Endothelial cell of umbilical vein (primary cell): ENCODE measurements at regions not wholly inside any gene's neighbourhood (a gene's known extent, or its start where the extent isn't known, plus 50 kb on each side); places are given as distances from the start of the nearest gene placed in this dataset.

Source experiments
- BruUV-seq: library from RNA; stranded (reverse); fragments of 400-500 nt; replicated peaks from 2 replicates; lab custom pipeline; 2021; lab: Mats Ljungman, UMichigan
- CTCF ChIA-PET: fragments of 300-600, 350-600 bp; sonication (Branson Sonifier 250); formaldehyde crosslinking; loops from one replicate; lab custom pipeline; 2021; ENCODE audit warnings: antibody characterized with exemption, inconsistent platforms; lab: Charles Lee
- POLR2A ChIA-PET: fragments of 300-600, 350-600 bp; sonication (Branson Sonifier 250); formaldehyde crosslinking; loops from one replicate; lab custom pipeline; 2021; ENCODE audit warnings: antibody characterized with exemption, inconsistent platforms; lab: Charles Lee
- DNase-seq: peaks from one replicate; pipeline ENCODE4 v3.0.0-alpha.2; 2011; ENCODE audit warnings: low read depth, low spot score
- FAIRE-seq: peaks from 2 replicates; lab custom pipeline; 2011; peaks lifted over from hg19 to GRCh38; lab: Jason Lieb, UNC
- H2AFZ ChIP-seq: 2 replicates; pipeline ENCODE4 v1.6.0; 2012; ENCODE audit warnings: low read depth, low read length, control low read depth, inconsistent platforms
- H3K27ac ChIP-seq: 2 replicates; pipeline ENCODE4 v1.5.1; 2011; ENCODE audit warnings: low read depth, mild to moderate bottlenecking, control low read depth, low read length, moderate library complexity; ENCODE audit not compliant: insufficient read depth
- H3K27me3 ChIP-seq, 2 experiments: 2 replicates each; pipeline versions ENCODE4 v1.6.0 to v1.6.1; 2011; ENCODE audit warnings: low read length in 2 of 2, mixed read lengths in 1 of 2; ENCODE audit not compliant: control insufficient read depth in 2 of 2, insufficient read depth in 2 of 2
- H3K36me3 ChIP-seq, 2 experiments: 2 replicates in 1 of 2; 3 replicates in 1 of 2; pipeline ENCODE4 v1.5.1; 2011; ENCODE audit warnings: low read length in 2 of 2, mild to moderate bottlenecking in 1 of 2, moderate library complexity in 1 of 2; ENCODE audit not compliant: control insufficient read depth in 2 of 2, insufficient read depth in 2 of 2; ENCODE audit errors: extremely low read depth in 1 of 2
- H3K4me1 ChIP-seq: 3 replicates; pipeline ENCODE4 v1.5.1; 2011; ENCODE audit warnings: mild to moderate bottlenecking, low read length; ENCODE audit not compliant: control insufficient read depth, insufficient read depth; ENCODE audit errors: extremely low read depth
- H3K4me2 ChIP-seq: 2 replicates; pipeline ENCODE4 v1.6.1; 2011; ENCODE audit warnings: low read length, control low read depth, mixed read lengths; ENCODE audit not compliant: insufficient read depth
- H3K4me3 ChIP-seq, 3 experiments: fragments of 200-600 bp in 1 of 3; sonication (generic), shearing (Covaris generic) in 1 of 3; replicated peaks in 1 of 3; 2 replicates each; pipeline ENCODE4 v1.5.1; 2011 to 2016; ENCODE audit warnings: control low read depth in 3 of 3, low read length in 3 of 3, mild to moderate bottlenecking in 2 of 3, inconsistent platforms in 1 of 3, low read depth in 1 of 3, moderate library complexity in 1 of 3; ENCODE audit not compliant: insufficient read depth in 1 of 3
- H3K79me2 ChIP-seq: 2 replicates; pipeline ENCODE4 v1.6.0; 2012; ENCODE audit warnings: low read length, inconsistent platforms; ENCODE audit not compliant: control insufficient read depth, insufficient read depth
- H3K9ac ChIP-seq: replicated peaks from 2 replicates; pipeline ENCODE3; 2011; ENCODE audit warnings: low read length, control low read depth; ENCODE audit not compliant: insufficient read depth; ENCODE audit errors: extremely low read depth
- H3K9me1 ChIP-seq: replicated peaks from 3 replicates; pipeline ENCODE4 v1.6.0; 2011; ENCODE audit warnings: mild to moderate bottlenecking, low read length; ENCODE audit not compliant: control insufficient read depth, insufficient read depth; ENCODE audit errors: extremely low read depth
- H3K9me3 ChIP-seq: replicated peaks from 2 replicates; pipeline ENCODE4 v1.5.1; 2012; ENCODE audit warnings: low read length, inconsistent platforms; ENCODE audit not compliant: control insufficient read depth, insufficient read depth
- H4K20me1 ChIP-seq: replicated peaks from 2 replicates; pipeline ENCODE3; 2011; ENCODE audit warnings: mild to moderate bottlenecking, low read length; ENCODE audit not compliant: control insufficient read depth, insufficient read depth; ENCODE audit errors: extremely low read depth
- CTCF ChIP-seq, 2 donors: IDR thresholded peaks; 1 replicate in 1 of 2; 2 replicates in 1 of 2; pipeline ENCODE4 v1.5.1; 2011; ENCODE audit warnings: low read length in 2 of 2, mild to moderate bottlenecking in 2 of 2, moderate library complexity in 2 of 2, control low read depth in 1 of 2, inconsistent platforms in 1 of 2, low read depth in 1 of 2; ENCODE audit not compliant: insufficient read depth in 1 of 2; ENCODE audit errors: extremely low read depth in 1 of 2
- EZH2 ChIP-seq: IDR thresholded peaks from 2 replicates; pipeline ENCODE4 v1.6.1; 2012; ENCODE audit warnings: borderline replicate concordance, low read depth, mild to moderate bottlenecking, moderate library complexity, low read length, inconsistent platforms; ENCODE audit not compliant: severe bottlenecking
- FOS ChIP-seq: IDR thresholded peaks from 2 replicates; pipeline ENCODE4 v1.6.1; 2011; ENCODE audit warnings: mild to moderate bottlenecking, low read length, moderate library complexity, borderline replicate concordance; ENCODE audit not compliant: insufficient read depth
- GATA2 ChIP-seq: IDR thresholded peaks from 2 replicates; pipeline ENCODE4 v1.7.0; 2011; ENCODE audit warnings: low read depth, mild to moderate bottlenecking, moderate library complexity, mixed read lengths, low read length; ENCODE audit not compliant: insufficient read length, insufficient read depth
- JUN ChIP-seq: IDR thresholded peaks from 2 replicates; pipeline ENCODE4 v1.6.1; 2011; ENCODE audit warnings: borderline replicate concordance, low read depth; ENCODE audit not compliant: insufficient read length, insufficient read depth
- MAX ChIP-seq: IDR thresholded peaks from 2 replicates; pipeline ENCODE4 v1.6.1; 2011; ENCODE audit not compliant: insufficient read depth, insufficient read length
- MYC ChIP-seq: IDR thresholded peaks from one replicate; pipeline ENCODE4 v1.6.1; 2011; ENCODE audit warnings: mild to moderate bottlenecking, low read depth, low read length
- POLR2A ChIP-seq: IDR thresholded peaks from 2 replicates; pipeline ENCODE4 v1.6.1; 2012; ENCODE audit warnings: low read depth, mild to moderate bottlenecking, control low read depth, low read length
- POLR2AphosphoS5 ChIP-seq: IDR thresholded peaks from 2 replicates; pipeline ENCODE4 v1.6.1; 2012; ENCODE audit warnings: low read depth, mild to moderate bottlenecking, control low read depth, low read length, moderate library complexity; ENCODE audit not compliant: insufficient read depth
- dilution Hi-C: fragments of 300-500 bp; cut with MboI; formaldehyde crosslinking; loops from one replicate; pipeline ENCODE4 v1.15.0; 2019; ENCODE audit warnings: low sequenced_read_pairs; ENCODE audit not compliant: extremely low pct_ligation_motif_present
- intact Hi-C: fragments of 100-400 bp; cut with micrococcal nuclease; formaldehyde crosslinking; loops from one replicate; pipeline ENCODE4 v1.10.0; 2022

GRCh38 chr20:60206259-60206658 lies 248.0 kb downstream of the CDH26 start:
- H3K9me3 ChIP-seq: no peaks in the 10 kb centered on the region
- H3K9me1 ChIP-seq: no peaks in the 10 kb centered on the region
- POLR2A ChIA-PET: no interaction called here
- TF ChIP-seq JUN (no peak), POLR2A (no peak), EZH2 (no peak), MYC (no peak), FOS (no peak), MAX (no peak), CTCF (IDR thresholded peaks at IDR 0.05; ENCODE audit: extremely low read depth in 1 of 2, insufficient read depth in 1 of 2, low read depth in 1 of 2, low read length in 2 of 2) (no peak), POLR2AphosphoS5 (no peak), GATA2 (no peak)
- H2AFZ ChIP-seq: no peak overlapping the region
- DNase-seq: no peak
- H3K4me2 ChIP-seq: no peak overlapping the region
- dilution Hi-C loops: no loop called here
- no peaks in the 10 kb centered on the region for H3K27me3 ChIP-seq
- no peaks in the 10 kb centered on the region for H4K20me1 ChIP-seq
- FAIRE-seq: no peak
- intact Hi-C loops: no loop called here
- no peak overlapping the region for H3K27ac ChIP-seq
- H3K9ac ChIP-seq: no peak overlapping the region
- no peaks in the 10 kb centered on the region for H3K4me1 ChIP-seq
- CTCF ChIA-PET: no interaction called here
- no peak overlapping the region for H3K4me3 ChIP-seq
- BruUV-seq: no TSS peak
- no peaks in the 10 kb centered on the region for H3K36me3 ChIP-seq
- H3K79me2 ChIP-seq: no peaks in the 10 kb centered on the region
